ENCODE measurements at regions not wholly inside any gene's neighbourhood (a gene's known extent, or its start where the extent isn't known, plus 50 kb on each side); places are given as distances from the start of the nearest gene placed in this dataset.

DNA sequence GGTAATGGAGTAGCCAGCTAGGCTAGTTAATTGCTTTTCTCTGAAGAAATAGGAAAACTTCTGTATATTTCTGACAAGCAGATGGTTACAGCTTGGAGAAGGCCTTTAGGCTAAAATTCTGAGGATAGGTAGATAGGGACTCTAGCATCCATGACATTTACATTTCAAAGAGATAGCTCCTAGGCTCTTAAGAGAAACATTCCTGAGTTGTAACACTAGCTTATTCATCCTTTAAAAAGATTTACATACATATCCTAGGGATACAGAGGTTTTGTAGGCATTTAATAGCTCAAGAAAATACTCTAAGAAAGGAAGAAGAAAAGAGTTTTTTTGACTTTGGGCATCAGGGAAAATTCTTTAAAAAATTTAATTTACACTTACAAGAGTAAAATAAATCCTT is 130.9 kb upstream of the CCDC179 start:
- Histone ChIP-seq H3K4me3 (no peak overlapping the region), H3K36me3 (ENCODE audit: control insufficient read depth in 4 of 4, insufficient read depth in 4 of 4, low read length in 4 of 4) (no peaks in the 10 kb centered on the region), H3K27me3 (ENCODE audit: control insufficient read depth in 3 of 3, insufficient read depth in 3 of 3, low read length in 2 of 3) (no peaks in the 10 kb centered on the region), H3K9me3 (ENCODE audit: control insufficient read depth in 4 of 4, insufficient read depth in 3 of 4, low read length in 3 of 4) (peaks cover 0 to 20% (median 11%) of the 10 kb centered on the region in 4 donors), H3K27ac (ENCODE audit: low read depth in 1 of 2, low read length in 1 of 2) (no peak overlapping the region), H3K4me1 (ENCODE audit: control insufficient read depth in 5 of 5, insufficient read depth in 5 of 5, low read length in 5 of 5) (peaks cover 0 to 1% (median 0%) of the 10 kb centered on the region in 5 donors), H3K9ac (ENCODE audit: insufficient read depth in 1 of 2, low read length in 2 of 2) (no peak overlapping the region)
- TF ChIP-seq, protein P1, sequence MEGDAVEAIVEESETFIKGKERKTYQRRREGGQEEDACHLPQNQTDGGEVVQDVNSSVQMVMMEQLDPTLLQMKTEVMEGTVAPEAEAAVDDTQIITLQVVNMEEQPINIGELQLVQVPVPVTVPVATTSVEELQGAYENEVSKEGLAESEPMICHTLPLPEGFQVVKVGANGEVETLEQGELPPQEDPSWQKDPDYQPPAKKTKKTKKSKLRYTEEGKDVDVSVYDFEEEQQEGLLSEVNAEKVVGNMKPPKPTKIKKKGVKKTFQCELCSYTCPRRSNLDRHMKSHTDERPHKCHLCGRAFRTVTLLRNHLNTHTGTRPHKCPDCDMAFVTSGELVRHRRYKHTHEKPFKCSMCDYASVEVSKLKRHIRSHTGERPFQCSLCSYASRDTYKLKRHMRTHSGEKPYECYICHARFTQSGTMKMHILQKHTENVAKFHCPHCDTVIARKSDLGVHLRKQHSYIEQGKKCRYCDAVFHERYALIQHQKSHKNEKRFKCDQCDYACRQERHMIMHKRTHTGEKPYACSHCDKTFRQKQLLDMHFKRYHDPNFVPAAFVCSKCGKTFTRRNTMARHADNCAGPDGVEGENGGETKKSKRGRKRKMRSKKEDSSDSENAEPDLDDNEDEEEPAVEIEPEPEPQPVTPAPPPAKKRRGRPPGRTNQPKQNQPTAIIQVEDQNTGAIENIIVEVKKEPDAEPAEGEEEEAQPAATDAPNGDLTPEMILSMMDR (IDR thresholded peaks at IDR 0.05; ENCODE audit: control extremely low read depth, extremely low read depth) = no peak
- ATAC-seq (ENCODE audit: insufficient read depth, low FRiP score) (no peak), DNase-seq (no peak)

DNA sequence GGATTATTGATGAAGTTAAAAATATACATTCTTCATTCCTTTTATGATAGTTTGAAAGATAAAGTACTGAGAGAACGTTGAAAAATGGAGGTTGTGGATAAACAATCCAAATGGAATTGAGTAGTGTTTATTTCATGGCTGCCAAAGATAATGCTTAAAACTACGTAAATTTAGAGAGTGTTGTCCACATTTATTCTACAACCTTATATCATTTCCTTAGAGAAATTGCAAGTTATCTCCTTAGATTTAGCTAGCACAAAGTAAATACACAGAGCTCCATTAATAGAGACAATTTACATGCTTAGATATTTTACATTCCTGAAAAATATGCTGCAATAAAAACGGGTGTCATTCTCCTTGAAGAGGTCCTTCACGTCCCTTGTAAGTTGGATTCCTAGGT is 146.5 kb upstream of the CCDC179 start:
- TF ChIP-seq, protein P1 (IDR thresholded peaks at IDR 0.05; ENCODE audit: control extremely low read depth, extremely low read depth) = no peak
- Histone ChIP-seq H3K9ac (ENCODE audit: insufficient read depth in 1 of 2, low read length in 2 of 2) (no peak overlapping the region), H3K4me1 (ENCODE audit: control insufficient read depth in 5 of 5, insufficient read depth in 5 of 5, low read length in 5 of 5) (peaks cover 0 to 6% (median 0%) of the 10 kb centered on the region in 5 donors), H3K27me3 (ENCODE audit: control insufficient read depth in 3 of 3, insufficient read depth in 3 of 3, low read length in 2 of 3) (no peaks in the 10 kb centered on the region), H3K9me3 (ENCODE audit: control insufficient read depth in 4 of 4, insufficient read depth in 3 of 4, low read length in 3 of 4) (peaks cover 0 to 12% (median 1%) of the 10 kb centered on the region in 4 donors), H3K36me3 (ENCODE audit: control insufficient read depth in 4 of 4, insufficient read depth in 4 of 4, low read length in 4 of 4) (no peaks in the 10 kb centered on the region), H3K27ac (ENCODE audit: low read depth in 1 of 2, low read length in 1 of 2) (no peak overlapping the region), H3K4me3 (no peak overlapping the region)
- DNase-seq (peak in 1 of 3 donors; percentile 26), ATAC-seq (ENCODE audit: insufficient read depth, low FRiP score) (no peak)
- WGBS, 2 donors = 37 to 71% methylated on average over 4 of the region's 4 CpGs

DNA sequence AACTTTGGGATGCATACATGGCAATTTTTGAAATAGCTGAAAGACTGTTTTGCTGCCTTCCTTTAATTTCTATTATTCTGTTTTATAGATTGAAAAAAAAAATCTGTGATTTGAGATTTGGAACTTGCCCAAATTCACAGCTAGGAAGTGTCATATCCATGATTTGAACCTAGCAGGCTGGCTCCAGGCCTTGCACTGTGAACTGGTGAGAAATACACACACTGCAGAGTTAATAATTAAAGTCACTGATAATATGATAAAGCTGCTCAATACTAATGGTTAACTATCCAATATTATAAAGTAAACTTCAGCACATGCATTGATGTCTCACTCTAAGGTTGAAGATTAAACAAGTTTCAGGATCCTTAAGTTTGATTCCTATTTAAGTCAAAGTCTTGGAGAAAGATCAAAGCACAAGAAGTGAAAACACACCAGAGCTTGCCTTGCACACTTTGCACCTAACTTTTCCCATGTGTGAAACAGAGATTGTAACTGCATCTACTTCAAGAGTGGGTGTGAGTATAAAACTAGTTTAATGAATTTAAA is 150.6 kb upstream of the CCDC179 start:
- Histone ChIP-seq H3K4me3 (no peak overlapping the region), H3K36me3 (ENCODE audit: control insufficient read depth in 4 of 4, insufficient read depth in 4 of 4, low read length in 4 of 4) (no peaks in the 10 kb centered on the region), H3K9me3 (ENCODE audit: control insufficient read depth in 4 of 4, insufficient read depth in 3 of 4, low read length in 3 of 4) (no peaks in the 10 kb centered on the region), H3K9ac (ENCODE audit: insufficient read depth in 1 of 2, low read length in 2 of 2) (no peak overlapping the region), H3K27me3 (ENCODE audit: control insufficient read depth in 3 of 3, insufficient read depth in 3 of 3, low read length in 2 of 3) (no peaks in the 10 kb centered on the region), H3K4me1 (ENCODE audit: control insufficient read depth in 5 of 5, insufficient read depth in 5 of 5, low read length in 5 of 5) (peaks cover 0 to 5% (median 0%) of the 10 kb centered on the region in 5 donors), H3K27ac (ENCODE audit: low read depth in 1 of 2, low read length in 1 of 2) (no peak overlapping the region)
- no peak for ATAC-seq (ENCODE audit: insufficient read depth, low FRiP score)
- TF ChIP-seq, protein P1 (IDR thresholded peaks at IDR 0.05; ENCODE audit: control extremely low read depth, extremely low read depth) = no peak
- DNase-seq = no peak

DNA sequence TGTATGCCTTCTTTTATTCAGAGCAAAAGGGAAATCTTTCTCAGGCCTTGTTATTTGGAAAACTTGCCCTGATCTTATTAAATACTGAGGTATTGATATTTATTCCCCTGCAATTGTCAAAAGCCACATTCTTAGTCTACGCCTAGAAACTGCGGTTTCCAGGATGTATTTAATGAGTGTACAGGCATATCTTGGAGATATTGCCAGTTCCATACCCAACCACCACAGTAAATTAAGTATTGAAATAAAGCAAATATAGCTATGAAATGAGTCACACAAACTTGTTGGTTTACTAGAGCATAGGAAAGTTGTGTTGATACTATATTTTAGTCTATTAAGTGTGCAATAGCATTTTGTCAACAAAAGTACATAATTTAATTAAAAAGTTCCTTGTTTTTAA is 152.7 kb upstream of the CCDC179 start:
- Histone ChIP-seq H3K36me3 (ENCODE audit: control insufficient read depth in 4 of 4, insufficient read depth in 4 of 4, low read length in 4 of 4) (no peaks in the 10 kb centered on the region), H3K4me1 (ENCODE audit: control insufficient read depth in 5 of 5, insufficient read depth in 5 of 5, low read length in 5 of 5) (no peaks in the 10 kb centered on the region), H3K4me3 (no peak overlapping the region), H3K9me3 (ENCODE audit: control insufficient read depth in 4 of 4, insufficient read depth in 3 of 4, low read length in 3 of 4) (no peaks in the 10 kb centered on the region), H3K27ac (ENCODE audit: low read depth in 1 of 2, low read length in 1 of 2) (no peak overlapping the region), H3K27me3 (ENCODE audit: control insufficient read depth in 3 of 3, insufficient read depth in 3 of 3, low read length in 2 of 3) (no peaks in the 10 kb centered on the region), H3K9ac (ENCODE audit: insufficient read depth in 1 of 2, low read length in 2 of 2) (no peak overlapping the region)
- DNase-seq (no peak), ATAC-seq (ENCODE audit: insufficient read depth, low FRiP score) (no peak)
- TF ChIP-seq, protein P1 (IDR thresholded peaks at IDR 0.05; ENCODE audit: control extremely low read depth, extremely low read depth) = no peak
- 96 to 98% methylated on average over 2 of the region's 2 CpGs for WGBS, 2 donors

All from lung (tissue), 11 donors.